GM12878 (cell line): ENCODE measurements at regions not wholly inside any gene's neighbourhood (a gene's known extent, or its start where the extent isn't known, plus 50 kb on each side); places are given as distances from the start of the nearest gene placed in this dataset.

Source experiments
- ATAC-seq: fragments of 200-7000 bp; cut with Tn5 transposase; 3 replicates; pipeline ENCODE4 v1.9.1; 2020; ENCODE audit warnings: mild to moderate bottlenecking, moderate library complexity
- BruUV-seq: library from RNA; stranded (reverse); fragments of 400-500 nt; replicated peaks from 2 replicates; lab custom pipeline; 2021; lab: Mats Ljungman, UMichigan
- CTCF ChIA-PET: fragments of 300-600 bp; sonication (Branson Sonifier 250); formaldehyde crosslinking; extraction: SDS; loops from one replicate; lab custom pipeline; 2021; ENCODE audit warnings: inconsistent platforms; lab: Yijun Ruan, JAX
- POLR2A ChIA-PET: fragments of 350-600 bp; formaldehyde crosslinking; extraction: SDS; loops from one replicate; lab custom pipeline; 2021; ENCODE audit warnings: inconsistent platforms; lab: Charles Lee
- RAD21 ChIA-PET: fragments of 300-600 bp; sonication (Branson Sonifier 250); formaldehyde crosslinking; loops from one replicate; lab custom pipeline; 2023; ENCODE audit warnings: antibody characterized with exemption; ENCODE audit not compliant: unreplicated experiment; lab: Charles Lee
- SMC1A ChIA-PET: fragments of 300-600 bp; sonication (Branson Sonifier 250); formaldehyde crosslinking; loops from one replicate; lab custom pipeline; 2023; ENCODE audit not compliant: unreplicated experiment, uncharacterized antibody; lab: Charles Lee
- DNase-seq: peaks from one replicate; pipeline ENCODE4 v3.0.0-alpha.2; 2011; ENCODE audit warnings: low read depth, low spot score
- FAIRE-seq: peaks from 3 replicates; lab custom pipeline; 2011; peaks lifted over from hg19 to GRCh38; lab: Jason Lieb, UNC
- H2AFZ ChIP-seq: 2 replicates; pipeline ENCODE4 v1.6.0; 2011; ENCODE audit warnings: low read depth, low read length, control low read depth; ENCODE audit not compliant: control insufficient read depth
- H3K27ac ChIP-seq: 2 replicates; pipeline ENCODE4 v1.5.1; 2011; ENCODE audit warnings: control low read depth; ENCODE audit not compliant: control insufficient read depth, insufficient read depth
- H3K27me3 ChIP-seq, 2 experiments: replicated peaks in 1 of 2; 2 replicates each; pipeline versions ENCODE4 v1.6.0 to v1.6.1; 2011; ENCODE audit warnings: low read length in 1 of 2; ENCODE audit not compliant: control insufficient read depth in 2 of 2, insufficient read depth in 2 of 2
- H3K36me3 ChIP-seq, 2 experiments: 2 replicates each; pipeline ENCODE4 v1.5.1; 2011; ENCODE audit warnings: low read length in 1 of 2; ENCODE audit not compliant: control insufficient read depth in 2 of 2, insufficient read depth in 2 of 2
- H3K4me1 ChIP-seq: 2 replicates; pipeline ENCODE4 v1.6.1; 2011; ENCODE audit warnings: mild to moderate bottlenecking, low read length, moderate library complexity, mixed read lengths; ENCODE audit not compliant: control insufficient read depth, insufficient read depth
- H3K4me2 ChIP-seq: 2 replicates; pipeline ENCODE4 v1.6.0; 2011; ENCODE audit warnings: control low read depth; ENCODE audit not compliant: control insufficient read depth, insufficient read depth
- H3K4me3 ChIP-seq: fragments of 200-600 bp; sonication (generic); 2 replicates; pipeline ENCODE4 v1.5.1; 2016
- H3K79me2 ChIP-seq: 2 replicates; pipeline ENCODE4 v1.6.0; 2011; ENCODE audit warnings: low read length; ENCODE audit not compliant: control insufficient read depth, insufficient read depth
- H3K9ac ChIP-seq: 2 replicates; pipeline ENCODE4 v1.8.0; 2011; ENCODE audit warnings: low read length, control low read depth, mixed read lengths; ENCODE audit not compliant: control insufficient read depth, insufficient read depth
- H3K9me3 ChIP-seq: replicated peaks from 3 replicates; pipeline ENCODE4 v1.5.1; 2011; ENCODE audit warnings: mild to moderate bottlenecking, low read length; ENCODE audit not compliant: control insufficient read depth, insufficient read depth
- H4K20me1 ChIP-seq: 2 replicates; pipeline ENCODE4 v1.6.0; 2011; ENCODE audit not compliant: control insufficient read depth, insufficient read depth
- CHD2 ChIP-seq: IDR thresholded peaks from 2 replicates; pipeline ENCODE4 v1.6.1; 2011; ENCODE audit warnings: low read depth, low read length, improper control_type of control experiment, borderline replicate concordance
- NBN ChIP-seq: fragments of 450-650 bp; IDR thresholded peaks from 2 replicates; pipeline ENCODE4 v1.6.1; 2016
- NFYA ChIP-seq: IDR thresholded peaks from 2 replicates; pipeline ENCODE4 v1.6.1; 2011; ENCODE audit warnings: low read depth, mild to moderate bottlenecking, low read length, improper control_type of control experiment, borderline replicate concordance
- PAX5 ChIP-seq: IDR thresholded peaks from 2 replicates; pipeline ENCODE4 v1.6.1; 2011; ENCODE audit warnings: low read depth, low read length, borderline replicate concordance
- POU2F2 ChIP-seq: IDR thresholded peaks from 3 replicates; pipeline ENCODE4 v1.6.1; 2011; ENCODE audit warnings: low read depth, mild to moderate bottlenecking, low read length, borderline replicate concordance
- RBBP5 ChIP-seq: fragments of 200-600 bp; sonication (generic); conservative IDR thresholded peaks from 2 replicates; pipeline ENCODE4 v1.6.1; 2016
- SIN3A ChIP-seq: IDR thresholded peaks from 2 replicates; pipeline ENCODE4 v1.6.1; 2012; ENCODE audit warnings: low read depth, low read length, improper control_type of control experiment
- SMARCA5 ChIP-seq: fragments of 450-650 bp; IDR thresholded peaks from 2 replicates; pipeline ENCODE4 v1.6.1; 2017; ENCODE audit warnings: mild to moderate bottlenecking
- STAT1 ChIP-seq: fragments of 450-650 bp; conservative IDR thresholded peaks from 2 replicates; pipeline ENCODE4 v1.6.1; 2014; ENCODE audit warnings: antibody characterized with exemption, mild to moderate bottlenecking
- SUZ12 ChIP-seq: fragments of 200-600 bp; sonication (generic); IDR thresholded peaks from one replicate; pipeline ENCODE4 v1.6.1; 2018; ENCODE audit warnings: antibody characterized with exemption, mild to moderate bottlenecking; ENCODE audit not compliant: unreplicated experiment
- TAF1 ChIP-seq: IDR thresholded peaks from 2 replicates; pipeline ENCODE4 v1.6.1; 2011; ENCODE audit warnings: mild to moderate bottlenecking, low read depth, low read length, borderline replicate concordance
- YBX1 ChIP-seq: fragments of 450-650 bp; IDR thresholded peaks from 2 replicates; pipeline ENCODE4 v1.6.1; 2016; ENCODE audit warnings: antibody characterized with exemption
- whole genome bisulfite sequencing: methylation state at CpG from one replicate; pipeline ENCODE4 v1.1.6; 2016; ENCODE audit warnings: low lambda C conversion rate; ENCODE audit not compliant: insufficient replicate concordance, insufficient coverage; ENCODE audit errors: missing lambda C conversion rate; 5-methylcytosine and 5-hydroxymethylcytosine counted together
- in situ Hi-C: fragments of 300-500 bp; cut with MboI; formaldehyde crosslinking; loops from 9 replicates; pipeline ENCODE4 v1.14.3; 2018; ENCODE audit warnings: mixed read lengths
- intact Hi-C: fragments of 100-400 bp; cut with micrococcal nuclease; formaldehyde crosslinking; loops from one replicate; pipeline ENCODE4 v1.14.2; 2022; ENCODE audit not compliant: unreplicated experiment
- TF ChIP-seq, protein P1 (sequence below): fragments of 450-650 bp; IDR thresholded peaks from 2 replicates; pipeline ENCODE4 v1.6.1; 2014; ENCODE audit warnings: mild to moderate bottlenecking
- TF ChIP-seq, protein P2 (sequence below): fragments of 450-650 bp; conservative IDR thresholded peaks from 2 replicates; pipeline ENCODE4 v1.6.1; 2017; ENCODE audit warnings: mild to moderate bottlenecking, moderate library complexity
- TF ChIP-seq, protein P3 (sequence below): IDR thresholded peaks from 2 replicates; pipeline ENCODE4 v1.6.1; 2012; ENCODE audit warnings: low read depth, low read length, improper control_type of control experiment
- TF ChIP-seq, protein P4 (sequence below): fragments of 450-650 bp; IDR thresholded peaks from 2 replicates; pipeline ENCODE4 v1.6.1; 2017; ENCODE audit warnings: low read depth, mild to moderate bottlenecking, moderate library complexity
- TF ChIP-seq, protein P5 (sequence below): IDR thresholded peaks from 2 replicates; pipeline ENCODE4 v1.6.1; 2011; ENCODE audit warnings: borderline replicate concordance, low read depth, mild to moderate bottlenecking, moderate library complexity, mixed read lengths, low read length; ENCODE audit not compliant: insufficient read depth; ENCODE audit errors: extremely low read length

DNA sequence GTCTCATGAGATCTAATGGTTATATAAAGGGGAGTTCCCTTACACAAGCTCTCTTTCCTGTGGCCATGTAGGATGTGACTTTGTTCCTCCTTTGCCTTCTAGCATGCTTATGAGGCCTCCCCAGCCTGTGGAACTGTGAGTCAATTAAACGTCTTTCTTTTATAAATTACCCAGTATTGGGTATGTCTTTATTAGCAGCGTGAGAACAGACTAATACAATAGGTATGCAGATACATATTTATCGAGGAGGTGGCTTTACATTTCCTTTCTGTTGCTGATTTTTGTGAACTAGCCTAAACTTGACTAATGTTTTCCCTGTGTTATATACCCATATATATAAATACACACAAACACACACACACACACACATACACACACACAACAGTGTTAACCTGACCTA, 80.2 kb downstream of the VCX2 start:
- DNase-seq: no peak
- H3K9ac ChIP-seq: no peak overlapping the region
- H3K27ac ChIP-seq: no peak overlapping the region
- SMC1A ChIA-PET: no interaction called here
- no peaks in the 10 kb centered on the region for H4K20me1 ChIP-seq
- no peaks in the 10 kb centered on the region for H3K36me3 ChIP-seq
- 53% methylated on average over 3 of the region's 3 CpGs for WGBS
- intact Hi-C loops (no loop called here), in situ Hi-C loops (no loop called here)
- no peaks in the 10 kb centered on the region for H3K27me3 ChIP-seq
- H3K9me3 ChIP-seq: no peaks in the 10 kb centered on the region
- no peaks in the 10 kb centered on the region for H3K79me2 ChIP-seq
- no peaks in the 10 kb centered on the region for H3K4me1 ChIP-seq
- POLR2A ChIA-PET: no interaction called here
- no peak overlapping the region for H3K4me2 ChIP-seq
- H2AFZ ChIP-seq: no peak overlapping the region
- FAIRE-seq: no peak
- H3K4me3 ChIP-seq: no peak overlapping the region
- RAD21 ChIA-PET: no interaction called here
- CTCF ChIA-PET: no interaction called here
- ATAC-seq: no peak
- no TSS peak for BruUV-seq
- TF ChIP-seq CHD2 (no peak), YBX1 (no peak), NBN (no peak), RBBP5 (no peak), TAF1 (no peak), POU2F2 (no peak), SIN3A (no peak), SMARCA5 (no peak), SUZ12 (no peak), PAX5 (no peak), STAT1 (no peak), NFYA (no peak)
- TF ChIP-seq, protein P1, sequence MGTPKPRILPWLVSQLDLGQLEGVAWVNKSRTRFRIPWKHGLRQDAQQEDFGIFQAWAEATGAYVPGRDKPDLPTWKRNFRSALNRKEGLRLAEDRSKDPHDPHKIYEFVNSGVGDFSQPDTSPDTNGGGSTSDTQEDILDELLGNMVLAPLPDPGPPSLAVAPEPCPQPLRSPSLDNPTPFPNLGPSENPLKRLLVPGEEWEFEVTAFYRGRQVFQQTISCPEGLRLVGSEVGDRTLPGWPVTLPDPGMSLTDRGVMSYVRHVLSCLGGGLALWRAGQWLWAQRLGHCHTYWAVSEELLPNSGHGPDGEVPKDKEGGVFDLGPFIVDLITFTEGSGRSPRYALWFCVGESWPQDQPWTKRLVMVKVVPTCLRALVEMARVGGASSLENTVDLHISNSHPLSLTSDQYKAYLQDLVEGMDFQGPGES: no peak
- TF ChIP-seq, protein P2, sequence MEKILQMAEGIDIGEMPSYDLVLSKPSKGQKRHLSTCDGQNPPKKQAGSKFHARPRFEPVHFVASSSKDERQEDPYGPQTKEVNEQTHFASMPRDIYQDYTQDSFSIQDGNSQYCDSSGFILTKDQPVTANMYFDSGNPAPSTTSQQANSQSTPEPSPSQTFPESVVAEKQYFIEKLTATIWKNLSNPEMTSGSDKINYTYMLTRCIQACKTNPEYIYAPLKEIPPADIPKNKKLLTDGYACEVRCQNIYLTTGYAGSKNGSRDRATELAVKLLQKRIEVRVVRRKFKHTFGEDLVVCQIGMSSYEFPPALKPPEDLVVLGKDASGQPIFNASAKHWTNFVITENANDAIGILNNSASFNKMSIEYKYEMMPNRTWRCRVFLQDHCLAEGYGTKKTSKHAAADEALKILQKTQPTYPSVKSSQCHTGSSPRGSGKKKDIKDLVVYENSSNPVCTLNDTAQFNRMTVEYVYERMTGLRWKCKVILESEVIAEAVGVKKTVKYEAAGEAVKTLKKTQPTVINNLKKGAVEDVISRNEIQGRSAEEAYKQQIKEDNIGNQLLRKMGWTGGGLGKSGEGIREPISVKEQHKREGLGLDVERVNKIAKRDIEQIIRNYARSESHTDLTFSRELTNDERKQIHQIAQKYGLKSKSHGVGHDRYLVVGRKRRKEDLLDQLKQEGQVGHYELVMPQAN: no peak
- TF ChIP-seq, protein P3, sequence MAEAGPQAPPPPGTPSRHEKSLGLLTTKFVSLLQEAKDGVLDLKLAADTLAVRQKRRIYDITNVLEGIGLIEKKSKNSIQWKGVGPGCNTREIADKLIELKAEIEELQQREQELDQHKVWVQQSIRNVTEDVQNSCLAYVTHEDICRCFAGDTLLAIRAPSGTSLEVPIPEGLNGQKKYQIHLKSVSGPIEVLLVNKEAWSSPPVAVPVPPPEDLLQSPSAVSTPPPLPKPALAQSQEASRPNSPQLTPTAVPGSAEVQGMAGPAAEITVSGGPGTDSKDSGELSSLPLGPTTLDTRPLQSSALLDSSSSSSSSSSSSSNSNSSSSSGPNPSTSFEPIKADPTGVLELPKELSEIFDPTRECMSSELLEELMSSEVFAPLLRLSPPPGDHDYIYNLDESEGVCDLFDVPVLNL: no peak
- TF ChIP-seq, protein P4, sequence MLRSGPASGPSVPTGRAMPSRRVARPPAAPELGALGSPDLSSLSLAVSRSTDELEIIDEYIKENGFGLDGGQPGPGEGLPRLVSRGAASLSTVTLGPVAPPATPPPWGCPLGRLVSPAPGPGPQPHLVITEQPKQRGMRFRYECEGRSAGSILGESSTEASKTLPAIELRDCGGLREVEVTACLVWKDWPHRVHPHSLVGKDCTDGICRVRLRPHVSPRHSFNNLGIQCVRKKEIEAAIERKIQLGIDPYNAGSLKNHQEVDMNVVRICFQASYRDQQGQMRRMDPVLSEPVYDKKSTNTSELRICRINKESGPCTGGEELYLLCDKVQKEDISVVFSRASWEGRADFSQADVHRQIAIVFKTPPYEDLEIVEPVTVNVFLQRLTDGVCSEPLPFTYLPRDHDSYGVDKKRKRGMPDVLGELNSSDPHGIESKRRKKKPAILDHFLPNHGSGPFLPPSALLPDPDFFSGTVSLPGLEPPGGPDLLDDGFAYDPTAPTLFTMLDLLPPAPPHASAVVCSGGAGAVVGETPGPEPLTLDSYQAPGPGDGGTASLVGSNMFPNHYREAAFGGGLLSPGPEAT: no peak
- TF ChIP-seq, protein P5, sequence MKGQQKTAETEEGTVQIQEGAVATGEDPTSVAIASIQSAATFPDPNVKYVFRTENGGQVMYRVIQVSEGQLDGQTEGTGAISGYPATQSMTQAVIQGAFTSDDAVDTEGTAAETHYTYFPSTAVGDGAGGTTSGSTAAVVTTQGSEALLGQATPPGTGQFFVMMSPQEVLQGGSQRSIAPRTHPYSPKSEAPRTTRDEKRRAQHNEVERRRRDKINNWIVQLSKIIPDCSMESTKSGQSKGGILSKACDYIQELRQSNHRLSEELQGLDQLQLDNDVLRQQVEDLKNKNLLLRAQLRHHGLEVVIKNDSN: no peak
